Astrocyte (in vitro differentiated cells and primary cell): ENCODE measurements at regions not wholly inside any gene's neighbourhood (a gene's known extent, or its start where the extent isn't known, plus 50 kb on each side); places are given as distances from the start of the nearest gene placed in this dataset.
A peak's percentile ranks its signal among the peaks of the same experiment; 100 is the strongest.

ENCODE experiments used
- DNase-seq: peaks from one replicate; pipeline ENCODE4 v3.0.0-alpha.2; 2010; ENCODE audit warnings: low read depth
- FAIRE-seq: peaks from 2 replicates; lab custom pipeline; 2011; peaks lifted over from hg19 to GRCh38; lab: Jason Lieb, UNC
- H2AFZ ChIP-seq: 2 replicates; pipeline ENCODE4 v1.6.0; 2012; ENCODE audit warnings: low read depth, low read length, inconsistent platforms
- H3K27ac ChIP-seq: 2 replicates; pipeline ENCODE4 v1.5.1; 2011; ENCODE audit warnings: low read depth, low read length, inconsistent platforms
- H3K27me3 ChIP-seq: 2 replicates; pipeline ENCODE4 v1.6.0; 2011; ENCODE audit warnings: low read length, inconsistent platforms; ENCODE audit not compliant: insufficient read depth
- H3K36me3 ChIP-seq: 2 replicates; pipeline ENCODE4 v1.5.1; 2011; ENCODE audit warnings: low read length, inconsistent platforms; ENCODE audit not compliant: insufficient read depth
- H3K4me1 ChIP-seq: 2 replicates; pipeline ENCODE4 v1.5.1; 2011; ENCODE audit warnings: low read length, inconsistent platforms; ENCODE audit not compliant: insufficient read depth
- H3K4me2 ChIP-seq: 2 replicates; pipeline ENCODE4 v1.6.0; 2012; ENCODE audit warnings: low read length, inconsistent platforms
- H3K4me3 ChIP-seq: 2 replicates; pipeline ENCODE4 v1.5.1; 2011; ENCODE audit warnings: low read depth, mild to moderate bottlenecking, low read length, inconsistent platforms; ENCODE audit not compliant: insufficient read depth
- H3K79me2 ChIP-seq: 2 replicates; pipeline ENCODE4 v1.6.0; 2012; ENCODE audit warnings: mild to moderate bottlenecking, low read length, inconsistent platforms; ENCODE audit not compliant: insufficient read depth
- H3K9ac ChIP-seq: 2 replicates; pipeline ENCODE4 v1.6.0; 2012; ENCODE audit warnings: mild to moderate bottlenecking, low read length, inconsistent platforms
- H3K9me3 ChIP-seq: 2 replicates; pipeline ENCODE4 v1.5.1; 2012; ENCODE audit warnings: low read depth, mild to moderate bottlenecking, low read length, inconsistent platforms; ENCODE audit not compliant: insufficient read depth
- H4K20me1 ChIP-seq: 2 replicates; pipeline ENCODE4 v1.6.0; 2012; ENCODE audit warnings: low read length, inconsistent platforms; ENCODE audit not compliant: insufficient read depth
- H3K27ac Mint-ChIP-seq: one replicate; pipeline ENCODE4 v1.8.0; 2021; ENCODE audit warnings: mild to moderate bottlenecking, mixed read lengths; ENCODE audit not compliant: unreplicated experiment
- H3K27me3 Mint-ChIP-seq: one replicate; pipeline ENCODE4 v1.8.0; 2021; ENCODE audit warnings: low read depth, mixed read lengths; ENCODE audit not compliant: unreplicated experiment
- H3K36me3 Mint-ChIP-seq: one replicate; pipeline ENCODE4 v1.8.0; 2021; ENCODE audit warnings: low read depth, mixed read lengths; ENCODE audit not compliant: unreplicated experiment
- H3K4me1 Mint-ChIP-seq: one replicate; pipeline ENCODE4 v1.8.0; 2021; ENCODE audit warnings: low read depth, mixed read lengths; ENCODE audit not compliant: unreplicated experiment
- H3K4me3 Mint-ChIP-seq: one replicate; pipeline ENCODE4 v1.8.0; 2021; ENCODE audit warnings: mild to moderate bottlenecking, moderate library complexity, mixed read lengths; ENCODE audit not compliant: unreplicated experiment
- H3K9me3 Mint-ChIP-seq: one replicate; pipeline ENCODE4 v1.8.0; 2021; ENCODE audit warnings: mild to moderate bottlenecking, mixed read lengths; ENCODE audit not compliant: unreplicated experiment
- CTCF ChIP-seq: IDR thresholded peaks from 2 replicates; pipeline ENCODE4 v1.5.1; 2011; ENCODE audit warnings: low read depth, mild to moderate bottlenecking, inconsistent platforms, low read length, moderate library complexity; ENCODE audit not compliant: insufficient read depth
- EZH2 ChIP-seq: IDR thresholded peaks from 2 replicates; pipeline ENCODE4 v1.6.1; 2012; ENCODE audit warnings: mild to moderate bottlenecking, low read length, inconsistent platforms; ENCODE audit not compliant: insufficient read depth

DNA sequence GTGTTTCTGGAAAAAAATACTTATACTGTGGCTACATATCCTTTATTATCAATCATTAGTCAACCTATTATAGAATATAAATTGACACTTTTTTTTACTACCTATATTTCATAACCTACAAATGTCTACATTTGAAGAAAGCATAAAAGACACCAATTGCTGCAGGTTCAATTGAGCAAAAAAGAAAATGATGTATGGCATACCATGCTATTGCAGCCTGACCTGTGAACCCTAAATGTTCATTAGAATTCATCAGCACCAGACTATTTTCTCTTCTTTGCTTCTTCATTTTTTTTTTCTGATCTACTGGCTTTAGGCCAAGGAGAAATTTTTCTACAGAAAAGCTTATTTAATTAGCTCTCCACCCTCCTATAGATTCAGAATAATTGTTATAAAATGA, 1628.2 kb upstream of the IGFBP7 start:
- Mint-ChIP-seq H3K27ac (no peak overlapping the region), H3K36me3 (no peaks in the 10 kb centered on the region), H3K27me3 (no peaks in the 10 kb centered on the region), H3K4me1 (peaks cover 4% of the 10 kb centered on the region), H3K4me3 (no peak overlapping the region), H3K9me3 (no peaks in the 10 kb centered on the region)
- H3K79me2 ChIP-seq, result no peaks in the 10 kb centered on the region
- no peak overlapping the region for H3K4me2 ChIP-seq
- H3K9ac ChIP-seq, result no peak overlapping the region
- no peak overlapping the region for H3K27ac ChIP-seq
- H2AFZ ChIP-seq, result no peak overlapping the region
- H3K4me1 ChIP-seq, result no peaks in the 10 kb centered on the region
- H3K27me3 ChIP-seq, result no peaks in the 10 kb centered on the region
- DNase-seq (no peak), FAIRE-seq (no peak)
- H3K9me3 ChIP-seq, result no peaks in the 10 kb centered on the region
- TF ChIP-seq EZH2 (no peak), CTCF (no peak)
- H3K4me3 ChIP-seq, result no peak overlapping the region
- no peaks in the 10 kb centered on the region for H3K36me3 ChIP-seq
- H4K20me1 ChIP-seq, result no peaks in the 10 kb centered on the region

DNA sequence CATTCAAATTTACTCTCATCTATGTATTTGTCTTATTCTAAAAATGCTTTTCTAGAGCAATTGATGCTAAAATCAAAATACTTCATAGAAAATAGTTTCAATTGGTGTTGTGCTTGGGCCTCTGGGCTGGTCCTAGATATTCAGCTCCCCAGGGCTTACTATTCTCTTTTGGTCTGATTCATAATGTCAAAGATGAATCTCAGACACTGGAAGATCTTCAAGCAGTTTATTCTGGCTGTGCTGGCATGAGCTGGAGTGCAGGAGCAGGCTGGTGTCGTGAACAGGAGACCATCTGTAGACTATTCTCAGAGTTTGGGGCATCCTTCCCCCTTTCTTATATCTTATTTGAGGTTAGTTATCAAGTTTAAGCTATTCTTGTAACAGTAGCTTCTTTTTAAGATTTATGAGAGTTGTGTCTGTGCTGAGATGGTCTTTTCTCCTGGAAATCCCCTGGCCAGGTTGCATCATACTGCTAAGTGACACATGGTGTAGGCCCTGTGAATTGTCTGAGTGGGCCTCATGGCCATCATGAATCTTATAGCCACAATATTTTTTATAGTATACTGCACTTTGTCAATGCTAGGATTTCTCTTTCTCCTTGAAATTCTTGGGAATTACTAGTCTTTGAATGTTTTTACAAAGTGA, 1624.0 kb upstream of the IGFBP7 start:
- Histone ChIP-seq H3K9ac (no peak overlapping the region), H3K4me3 (no peak overlapping the region), H3K36me3 (no peaks in the 10 kb centered on the region), H3K27ac (no peak overlapping the region), H3K4me1 (no peaks in the 10 kb centered on the region), H4K20me1 (no peaks in the 10 kb centered on the region), H3K79me2 (no peaks in the 10 kb centered on the region), H3K4me2 (no peak overlapping the region), H2AFZ (no peak overlapping the region), H3K27me3 (no peaks in the 10 kb centered on the region), H3K9me3 (no peaks in the 10 kb centered on the region)
- H3K27me3 Mint-ChIP-seq, result no peaks in the 10 kb centered on the region
- no peak for DNase-seq
- H3K9me3 Mint-ChIP-seq, result no peaks in the 10 kb centered on the region
- H3K36me3 Mint-ChIP-seq, result no peaks in the 10 kb centered on the region
- H3K27ac Mint-ChIP-seq, result peak overlapping the region; percentile 91
- FAIRE-seq, result no peak
- no peak overlapping the region for H3K4me3 Mint-ChIP-seq
- H3K4me1 Mint-ChIP-seq, result peaks cover 4% of the 10 kb centered on the region
- TF ChIP-seq EZH2 (no peak), CTCF (no peak)

DNA sequence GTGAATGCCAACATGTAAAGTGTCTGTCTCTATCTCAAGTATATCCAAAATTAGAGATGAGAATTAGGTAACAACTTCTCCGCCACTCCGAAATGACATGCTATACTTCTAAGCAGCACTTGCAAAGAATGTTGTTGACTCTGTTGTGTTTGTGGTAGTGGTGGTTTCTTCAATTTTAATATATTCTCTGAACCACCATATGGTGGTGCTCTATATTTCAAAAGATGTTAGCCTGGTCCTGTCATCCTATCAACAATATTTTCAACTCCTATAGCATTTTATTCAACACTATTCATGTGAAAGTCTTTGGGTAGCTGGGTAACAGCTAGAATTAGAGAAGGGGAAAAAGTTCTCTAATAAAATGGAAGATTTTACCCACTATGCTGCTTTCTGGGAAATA, 1622.8 kb upstream of the IGFBP7 start:
- FAIRE-seq, result no peak
- Mint-ChIP-seq H3K27ac (no peak overlapping the region), H3K4me1 (peaks cover 6% of the 10 kb centered on the region)

More for the DNA sequence above, 1622.8 kb upstream of the IGFBP7 start:
- Histone ChIP-seq H3K27ac (no peak overlapping the region), H3K9ac (no peak overlapping the region), H3K4me2 (no peak overlapping the region), H3K4me3 (no peak overlapping the region), H3K4me1 (no peaks in the 10 kb centered on the region), H3K27me3 (no peaks in the 10 kb centered on the region), H3K9me3 (no peaks in the 10 kb centered on the region), H4K20me1 (no peaks in the 10 kb centered on the region), H2AFZ (no peak overlapping the region), H3K36me3 (no peaks in the 10 kb centered on the region), H3K79me2 (no peaks in the 10 kb centered on the region)
- DNase-seq, result no peak
- no peak for TF ChIP-seq CTCF
- no peak for TF ChIP-seq EZH2
- Mint-ChIP-seq H3K36me3 (no peaks in the 10 kb centered on the region), H3K27me3 (no peaks in the 10 kb centered on the region), H3K9me3 (no peaks in the 10 kb centered on the region), H3K4me3 (no peak overlapping the region)
